Neural crest cell (in vitro differentiated cells): ENCODE measurements at regions not wholly inside any gene's neighbourhood (a gene's known extent, or its start where the extent isn't known, plus 50 kb on each side); places are given as distances from the start of the nearest gene placed in this dataset.

Source experiments
- DNase-seq: peaks from one replicate; pipeline ENCODE4 v3.0.0; 2021; ENCODE audit warnings: low read depth, mixed read lengths, low spot score
- H3K27ac Mint-ChIP-seq: one replicate; pipeline ENCODE4 v1.8.0; 2021; ENCODE audit warnings: mild to moderate bottlenecking, mixed read lengths; ENCODE audit not compliant: unreplicated experiment
- H3K27me3 Mint-ChIP-seq: 2 replicates; pipeline ENCODE4 v1.8.0; 2021; ENCODE audit warnings: low read depth, mild to moderate bottlenecking, mixed read lengths
- H3K36me3 Mint-ChIP-seq: 2 replicates; pipeline ENCODE4 v1.8.0; 2021; ENCODE audit warnings: low read depth, mild to moderate bottlenecking, mixed read lengths
- H3K4me1 Mint-ChIP-seq: 2 replicates; pipeline ENCODE4 v1.8.0; 2021; ENCODE audit warnings: mixed read lengths
- H3K4me3 Mint-ChIP-seq: one replicate; pipeline ENCODE4 v1.8.0; 2021; ENCODE audit warnings: mild to moderate bottlenecking, mixed read lengths
- H3K9me3 Mint-ChIP-seq: 2 replicates; pipeline ENCODE4 v1.8.0; 2021; ENCODE audit warnings: mixed read lengths
- CTCF ChIP-seq: fragments of 200-600 bp; sonication (generic); conservative IDR thresholded peaks from 2 replicates; pipeline ENCODE4 v1.5.0; 2021; ENCODE audit warnings: antibody characterized with exemption, mild to moderate bottlenecking

- no peak for DNase-seq
- H3K27ac Mint-ChIP-seq = no peak overlapping the region
- H3K27me3 Mint-ChIP-seq = peaks cover 66% of the 10 kb centered on the region
- no peaks in the 10 kb centered on the region for H3K36me3 Mint-ChIP-seq
- peaks cover 4% of the 10 kb centered on the region for H3K4me1 Mint-ChIP-seq
- H3K4me3 Mint-ChIP-seq = no peak overlapping the region
- no peaks in the 10 kb centered on the region for H3K9me3 Mint-ChIP-seq
- no peak for TF ChIP-seq CTCF
These were observed 267.8 kb upstream of the FOXF1 start for GRCh38 chr16:86242244-86243122.

- Mint-ChIP-seq H3K27ac (no peak overlapping the region), H3K9me3 (no peaks in the 10 kb centered on the region), H3K4me3 (no peak overlapping the region), H3K27me3 (peaks cover 72% of the 10 kb centered on the region), H3K4me1 (peaks cover 4% of the 10 kb centered on the region), H3K36me3 (no peaks in the 10 kb centered on the region)
- TF ChIP-seq CTCF = no peak
- no peak for DNase-seq
These were observed 267.2 kb upstream of the FOXF1 start for GRCh38 chr16:86243123-86243473.

GRCh38 chr16:86243571-86244154, 266.7 kb upstream of the FOXF1 start:
- peaks cover 4% of the 10 kb centered on the region for H3K4me1 Mint-ChIP-seq
- H3K9me3 Mint-ChIP-seq = no peaks in the 10 kb centered on the region
- DNase-seq = no peak
- H3K27ac Mint-ChIP-seq = no peak overlapping the region
- H3K36me3 Mint-ChIP-seq = no peaks in the 10 kb centered on the region
- TF ChIP-seq CTCF = no peak
- no peak overlapping the region for H3K4me3 Mint-ChIP-seq
- H3K27me3 Mint-ChIP-seq = peaks cover 74% of the 10 kb centered on the region

- H3K27ac Mint-ChIP-seq = no peak overlapping the region
- H3K27me3 Mint-ChIP-seq = peaks cover 75% of the 10 kb centered on the region
- no peak for DNase-seq
- no peak overlapping the region for H3K4me3 Mint-ChIP-seq
- no peaks in the 10 kb centered on the region for H3K9me3 Mint-ChIP-seq
- TF ChIP-seq CTCF = no peak
- peaks cover 4% of the 10 kb centered on the region for H3K4me1 Mint-ChIP-seq
- H3K36me3 Mint-ChIP-seq = no peaks in the 10 kb centered on the region
These were observed 266.2 kb upstream of the FOXF1 start for GRCh38 chr16:86244158-86244557.

- DNase-seq = no peak
- TF ChIP-seq CTCF = no peak
- Mint-ChIP-seq H3K9me3 (no peaks in the 10 kb centered on the region), H3K4me1 (no peaks in the 10 kb centered on the region), H3K36me3 (no peaks in the 10 kb centered on the region), H3K4me3 (no peak overlapping the region), H3K27me3 (peaks cover 75% of the 10 kb centered on the region), H3K27ac (no peak overlapping the region)
These were observed 265.4 kb upstream of the FOXF1 start for GRCh38 chr16:86244936-86245335.
